DND-41 (cell line): ENCODE measurements at regions not wholly inside any gene's neighbourhood (a gene's known extent, or its start where the extent isn't known, plus 50 kb on each side); places are given as distances from the start of the nearest gene placed in this dataset.

Experiments used
- CTCF ChIP-seq: IDR thresholded peaks from 2 replicates; pipeline ENCODE4 v1.5.1; 2012; ENCODE audit warnings: borderline replicate concordance, low read length, moderate library complexity, mild to moderate bottlenecking; ENCODE audit not compliant: poor library complexity, severe bottlenecking; ENCODE audit errors: extremely low read depth
- EZH2 ChIP-seq: IDR thresholded peaks from 3 replicates; pipeline ENCODE4 v1.6.1; 2012; ENCODE audit warnings: borderline replicate concordance, low read depth, mild to moderate bottlenecking, moderate library complexity, low read length, inconsistent platforms; ENCODE audit not compliant: severe bottlenecking

DNA sequence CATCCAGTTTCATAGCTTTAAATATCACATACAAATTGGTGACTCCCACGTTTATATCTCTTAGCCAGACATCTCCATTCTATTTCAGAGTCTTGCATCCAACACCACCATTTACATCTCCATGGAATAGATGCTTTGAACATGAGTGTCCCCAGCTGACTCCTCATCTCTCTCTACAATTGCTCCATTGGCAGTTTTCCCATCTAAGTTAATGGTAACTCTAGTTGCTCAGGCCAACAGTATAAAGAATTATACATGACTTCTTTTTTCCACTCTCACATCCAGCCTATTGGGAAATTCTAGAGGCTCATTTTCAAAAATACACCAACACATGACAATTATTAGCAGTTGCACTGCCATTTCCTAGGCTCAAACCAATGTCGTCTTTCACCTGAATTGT lies 388.2 kb downstream of the STIM2 start:
- no peak for TF ChIP-seq CTCF
- TF ChIP-seq EZH2, result no peak
